HG03064 (cell line): ENCODE measurements at regions not wholly inside any gene's neighbourhood (a gene's known extent, or its start where the extent isn't known, plus 50 kb on each side); places are given as distances from the start of the nearest gene placed in this dataset.

Source experiments
- ATAC-seq: cut with Tn5 transposase; IDR thresholded peaks from one replicate; pipeline ENCODE4 v1.9.1; 2021; ENCODE audit warnings: low read depth; ENCODE audit not compliant: unreplicated experiment

DNA sequence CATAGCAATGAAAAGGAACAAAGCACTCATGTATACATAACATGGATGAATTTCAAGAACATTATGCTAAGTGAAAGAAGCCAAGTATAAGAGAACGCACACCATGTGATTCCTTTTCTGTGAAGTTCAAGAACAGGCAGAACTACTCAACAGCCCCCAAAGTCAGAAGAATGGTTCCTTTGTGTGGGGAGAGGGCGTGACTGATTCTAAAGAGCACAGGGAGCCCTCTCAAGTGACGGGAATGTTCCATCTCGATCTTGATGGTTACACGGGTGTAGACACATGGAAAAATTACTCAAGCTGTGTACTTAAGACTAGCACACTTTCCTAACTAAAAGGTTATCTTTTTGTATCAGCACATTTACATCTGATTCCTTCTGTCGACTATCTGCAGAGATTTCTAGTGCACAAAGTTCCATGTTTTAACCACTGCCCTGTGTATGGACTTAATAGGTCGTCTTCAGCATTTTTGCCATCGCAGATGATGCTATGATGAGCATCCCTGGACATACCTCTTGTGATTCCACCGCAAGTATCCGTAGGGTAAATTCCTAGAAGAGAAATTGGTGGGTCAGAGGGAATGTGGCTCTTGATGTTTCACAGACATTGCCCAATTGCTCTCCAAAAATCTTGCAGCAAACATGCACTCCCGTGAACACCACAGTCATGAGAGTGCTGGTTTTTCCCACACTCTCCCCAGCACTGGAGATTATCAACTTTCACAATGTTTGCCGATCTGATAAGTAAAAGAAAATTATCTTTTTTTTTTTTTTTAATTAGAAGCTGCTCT lies 279.3 kb downstream of the BMP7 start:
- no peak for ATAC-seq

DNA sequence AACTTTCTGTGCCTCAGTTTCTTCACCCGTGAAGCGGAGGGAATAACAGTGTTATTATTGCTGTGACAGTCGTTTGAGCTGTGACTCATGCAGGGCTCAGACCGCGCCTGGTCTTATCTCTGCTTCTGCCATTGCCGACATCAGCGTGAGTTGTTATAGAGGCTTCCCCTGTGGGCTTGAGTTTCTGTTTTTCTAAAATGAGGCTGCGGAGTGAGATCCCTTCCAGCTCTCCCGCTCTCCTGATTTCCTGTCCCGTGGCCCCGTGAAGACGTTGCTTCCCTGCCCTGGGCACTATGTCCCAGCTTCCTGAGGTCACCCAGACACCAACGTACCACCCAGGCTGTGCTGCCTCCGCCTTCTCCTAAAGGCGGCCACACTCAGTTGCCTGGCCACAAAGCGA lies 278.5 kb downstream of the BMP7 start:
- ATAC-seq: no peak

GRCh38 chr20:56988446-56988845 lies 278.0 kb downstream of the BMP7 start:
- ATAC-seq: no peak

- no peak for ATAC-seq
These were observed 276.9 kb downstream of the BMP7 start for GRCh38 chr20:56989516-56989915.

DNA sequence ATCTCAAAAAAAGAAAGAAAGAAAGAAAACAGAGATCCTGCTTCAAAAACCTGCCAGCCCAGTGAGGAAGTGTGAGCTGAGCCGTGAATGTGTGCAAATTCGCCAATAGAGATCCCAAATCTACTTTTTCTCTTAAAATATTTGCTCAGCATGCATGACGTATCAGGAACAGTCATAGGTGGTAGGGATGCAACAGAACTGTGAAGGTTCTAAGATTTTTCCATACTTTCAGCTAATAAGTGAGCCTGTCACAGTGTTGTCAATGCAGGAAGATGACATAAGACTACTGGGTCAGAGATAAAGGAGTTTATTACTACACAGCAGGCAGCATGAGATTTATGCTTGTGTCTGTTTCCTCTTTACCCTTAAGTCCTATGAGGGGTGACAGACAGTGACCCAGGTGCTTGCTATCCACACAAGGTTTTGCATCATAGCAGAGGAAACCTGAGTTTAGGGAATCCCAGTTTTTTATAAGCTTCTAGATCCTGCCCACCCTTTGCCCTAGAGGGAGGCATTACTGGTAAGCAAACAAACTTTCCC lies 273.4 kb downstream of the BMP7 start:
- ATAC-seq: no peak

DNA sequence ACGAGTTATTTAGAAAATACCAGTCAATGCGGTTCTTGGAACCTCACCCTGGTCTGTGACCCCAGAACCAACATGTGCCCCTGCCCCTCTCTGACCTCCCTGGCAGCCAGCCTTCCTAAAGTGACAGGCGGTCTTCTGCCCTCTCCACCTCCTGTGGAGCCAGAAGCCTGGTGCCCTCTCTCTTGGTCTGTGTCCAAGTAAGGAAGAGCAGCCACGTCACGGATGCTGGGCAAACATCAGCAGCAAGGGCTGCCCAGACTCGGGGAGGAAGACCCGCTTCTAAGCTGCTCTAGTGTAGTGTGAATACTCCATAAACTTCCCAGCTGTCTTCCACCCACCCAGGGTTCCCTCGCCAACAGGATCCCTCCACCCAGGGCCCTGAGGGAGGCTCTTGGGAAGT lies 272.4 kb downstream of the BMP7 start:
- no peak for ATAC-seq

GRCh38 chr20:56995149-56995548 lies 271.3 kb downstream of the BMP7 start:
- ATAC-seq: no peak

DNA sequence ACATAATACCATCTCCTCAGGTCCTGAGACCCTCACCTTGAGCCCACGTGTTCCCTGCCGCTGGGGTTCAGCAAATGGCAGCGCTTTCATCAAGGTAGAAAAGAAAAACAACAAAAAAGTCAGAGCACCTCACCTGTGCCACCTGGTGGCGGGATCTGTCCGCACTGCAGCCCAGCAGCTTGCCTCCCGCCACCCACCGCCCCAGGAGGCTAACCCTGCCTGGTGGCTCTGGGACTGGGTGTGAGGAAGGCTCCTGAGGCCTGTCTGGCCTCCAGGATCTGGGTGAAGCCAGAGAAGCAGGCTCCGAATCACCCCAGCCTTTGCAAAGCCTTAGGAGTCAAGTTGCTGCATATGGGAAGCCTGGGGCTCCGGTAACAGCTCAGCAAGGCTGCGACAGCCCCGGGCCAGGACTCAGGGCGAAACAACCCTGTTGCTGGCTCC lies 270.8 kb downstream of the BMP7 start:
- ATAC-seq: no peak

DNA sequence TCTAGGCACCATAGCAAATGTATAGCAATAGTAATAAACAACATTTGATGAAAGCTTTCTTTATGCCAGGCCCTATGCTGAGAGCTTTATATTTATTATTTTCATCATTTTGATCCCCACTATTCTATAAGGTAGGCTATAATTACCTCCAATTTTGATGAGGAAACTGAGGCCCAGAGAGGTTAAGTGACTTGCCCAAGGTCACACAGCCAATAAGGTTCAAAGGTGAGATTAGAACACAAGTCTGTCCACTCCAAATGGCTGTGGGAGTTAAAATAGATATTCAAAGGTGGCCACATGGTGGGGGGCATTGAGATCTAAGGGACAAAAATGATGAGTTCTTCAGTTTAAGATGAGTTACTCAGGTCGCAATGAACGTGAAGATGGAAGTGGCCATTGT lies 269.9 kb downstream of the BMP7 start:
- ATAC-seq: no peak

- no peak for ATAC-seq
These were observed 268.0 kb downstream of the BMP7 start for GRCh38 chr20:56998438-56998837.

DNA sequence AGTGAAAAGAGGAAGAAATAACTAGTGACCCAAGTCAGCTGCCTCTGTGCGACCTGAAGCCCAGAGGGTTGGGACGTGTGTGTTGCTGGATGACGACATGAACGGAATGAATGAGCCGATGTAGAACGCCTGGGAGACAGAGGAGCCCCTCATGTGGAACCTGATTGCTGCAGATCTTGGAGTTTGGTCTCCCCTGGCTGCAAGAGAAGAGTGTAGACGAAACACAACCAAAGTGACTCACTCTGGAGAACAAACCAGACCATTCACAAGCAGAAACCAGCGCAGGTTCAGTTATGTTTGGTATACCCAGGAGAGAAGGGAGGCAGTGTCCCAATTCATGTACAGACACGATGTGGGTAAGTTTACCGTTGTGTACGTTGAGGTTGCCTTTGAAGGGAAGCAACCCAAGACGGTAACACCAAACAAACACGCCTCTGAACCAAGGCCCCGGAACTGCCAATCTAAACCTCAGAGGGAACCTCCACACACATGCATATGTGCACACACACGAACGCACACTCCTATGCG lies 265.9 kb downstream of the BMP7 start:
- no peak for ATAC-seq

GRCh38 chr20:57001126-57001767 lies 265.2 kb downstream of the BMP7 start:
- ATAC-seq: no peak

GRCh38 chr20:57002066-57002570 lies 264.3 kb downstream of the BMP7 start:
- no peak for ATAC-seq

- ATAC-seq: no peak
These were observed 263.4 kb downstream of the BMP7 start for GRCh38 chr20:57003012-57003411.

- ATAC-seq: no peak
These were observed 262.0 kb downstream of the BMP7 start for GRCh38 chr20:57004416-57004815.

GRCh38 chr20:57004951-57005933 lies 261.2 kb downstream of the BMP7 start:
- no peak for ATAC-seq

GRCh38 chr20:57006411-57007170 lies 259.9 kb downstream of the BMP7 start:
- ATAC-seq: no peak

DNA sequence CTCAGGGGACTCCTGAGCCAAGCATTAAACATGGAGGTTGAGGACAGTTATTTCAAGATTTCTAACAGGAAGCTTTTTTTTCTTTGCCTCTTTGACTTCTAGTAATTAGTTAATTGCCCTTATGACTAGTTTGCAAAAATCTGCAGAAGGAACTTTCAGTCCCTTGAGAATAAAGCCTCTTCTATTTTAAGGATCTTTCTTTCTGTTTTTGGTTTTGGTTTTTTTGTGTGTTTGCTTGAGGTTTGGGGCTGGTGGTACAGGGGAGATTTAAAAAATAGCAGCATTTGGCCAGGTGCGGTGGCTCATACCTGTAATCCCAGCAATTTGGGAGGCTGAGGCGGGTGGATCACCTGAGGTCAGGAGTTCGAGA lies 259.3 kb downstream of the BMP7 start:
- ATAC-seq: no peak

- ATAC-seq: no peak
These were observed 258.2 kb downstream of the BMP7 start for GRCh38 chr20:57008217-57008616.

- no peak for ATAC-seq
These were observed 257.1 kb downstream of the BMP7 start for GRCh38 chr20:57009355-57009754.
